PC-3 (cell line): ENCODE measurements at regions not wholly inside any gene's neighbourhood (a gene's known extent, or its start where the extent isn't known, plus 50 kb on each side); places are given as distances from the start of the nearest gene placed in this dataset.

ENCODE experiments used
- ATAC-seq: fragments of 200-7000 bp; cut with Tn5 transposase; 2 replicates; pipeline ENCODE4 v1.9.1; 2020; ENCODE audit warnings: mild to moderate bottlenecking, moderate library complexity
- BruUV-seq: library from RNA; stranded (reverse); fragments of 400-500 nt; replicated peaks from 2 replicates; lab custom pipeline; 2021; lab: Mats Ljungman, UMichigan
- CTCF ChIA-PET: fragments of 300-600 bp; sonication (Branson Sonifier 250); formaldehyde crosslinking; loops from one replicate; lab custom pipeline; 2022; ENCODE audit warnings: antibody characterized with exemption; lab: Charles Lee
- POLR2A ChIA-PET: fragments of 300-600 bp; sonication (Branson Sonifier 250); formaldehyde crosslinking; loops from one replicate; lab custom pipeline; 2022; ENCODE audit warnings: antibody characterized with exemption; ENCODE audit not compliant: unreplicated experiment; lab: Charles Lee
- DNase-seq: peaks from one replicate; pipeline ENCODE4 v3.0.0-alpha.2; 2015
- H2AFZ ChIP-seq: fragments of 300-600 bp; sonication (generic); 2 replicates; pipeline ENCODE4 v1.6.0; 2016; ENCODE audit warnings: antibody characterized with exemption, low read length
- H3F3A ChIP-seq: fragments of 300-600 bp; sonication (generic); one replicate; pipeline ENCODE4 v1.6.0; 2017; ENCODE audit warnings: antibody characterized with exemption, low read length, control low read depth, mild to moderate bottlenecking; ENCODE audit not compliant: unreplicated experiment
- H3K27ac ChIP-seq: fragments of 300-600 bp; sonication (generic); 2 replicates; pipeline ENCODE4 v1.5.1; 2016; ENCODE audit warnings: mild to moderate bottlenecking, low read length
- H3K27me3 ChIP-seq: fragments of 300-600 bp; sonication (generic); 2 replicates; pipeline ENCODE4 v1.6.1; 2016; ENCODE audit warnings: low read length, mixed read lengths
- H3K36me3 ChIP-seq: fragments of 300-600 bp; sonication (generic); 2 replicates; pipeline ENCODE4 v1.6.1; 2016; ENCODE audit warnings: low read depth, mixed run types, low read length, mixed read lengths
- H3K4me1 ChIP-seq: fragments of 300-600 bp; sonication (generic); 2 replicates; pipeline ENCODE4 v1.5.1; 2016; ENCODE audit warnings: low read length; ENCODE audit not compliant: insufficient read depth
- H3K4me2 ChIP-seq: fragments of 300-600 bp; sonication (generic); 2 replicates; pipeline ENCODE4 v1.6.0; 2016; ENCODE audit warnings: low read length
- H3K4me3 ChIP-seq: fragments of 300-600 bp; sonication (generic); 2 replicates; pipeline ENCODE4 v1.5.1; 2016; ENCODE audit warnings: mild to moderate bottlenecking, low read length, mixed read lengths
- H3K79me2 ChIP-seq: fragments of 300-600 bp; sonication (generic); 2 replicates; pipeline ENCODE4 v1.6.1; 2017; ENCODE audit warnings: low read length, mixed read lengths
- H3K9ac ChIP-seq: fragments of 300-600 bp; sonication (generic); 2 replicates; pipeline ENCODE4 v1.6.0; 2016; ENCODE audit warnings: mild to moderate bottlenecking, low read length
- H3K9me2 ChIP-seq: fragments of 300-600 bp; sonication (generic); replicated peaks from 2 replicates; pipeline ENCODE4 v1.6.1; 2016; ENCODE audit warnings: mixed run types, low read length, mixed read lengths
- H3K9me3 ChIP-seq: fragments of 300-600 bp; sonication (generic); 2 replicates; pipeline ENCODE4 v1.6.1; 2016; ENCODE audit warnings: low read length, mixed read lengths
- H4K20me1 ChIP-seq: fragments of 300-600 bp; sonication (generic); 2 replicates; pipeline ENCODE4 v1.6.1; 2016; ENCODE audit warnings: low read length, mixed read lengths
- CTCF ChIP-seq: fragments of 300-600 bp; sonication (generic); conservative IDR thresholded peaks from 2 replicates; pipeline ENCODE4 v1.5.1; 2017; ENCODE audit warnings: antibody characterized with exemption, low read depth, mild to moderate bottlenecking, low read length
- EZH2 ChIP-seq: fragments of 300-600 bp; sonication (generic); IDR thresholded peaks from one replicate; pipeline ENCODE4 v1.6.1; 2017; ENCODE audit warnings: antibody characterized with exemption, mild to moderate bottlenecking, low read length; ENCODE audit not compliant: unreplicated experiment
- EZH2phosphoT487 ChIP-seq: fragments of 300-600 bp; sonication (generic); IDR thresholded peaks from 2 replicates; pipeline ENCODE4 v1.6.1; 2018; ENCODE audit warnings: mild to moderate bottlenecking, antibody characterized with exemption, low read length, borderline replicate concordance
- intact Hi-C: fragments of 100-400 bp; cut with micrococcal nuclease; formaldehyde crosslinking; loops from 2 replicates; pipeline ENCODE4 v1.9.0; 2023

DNA sequence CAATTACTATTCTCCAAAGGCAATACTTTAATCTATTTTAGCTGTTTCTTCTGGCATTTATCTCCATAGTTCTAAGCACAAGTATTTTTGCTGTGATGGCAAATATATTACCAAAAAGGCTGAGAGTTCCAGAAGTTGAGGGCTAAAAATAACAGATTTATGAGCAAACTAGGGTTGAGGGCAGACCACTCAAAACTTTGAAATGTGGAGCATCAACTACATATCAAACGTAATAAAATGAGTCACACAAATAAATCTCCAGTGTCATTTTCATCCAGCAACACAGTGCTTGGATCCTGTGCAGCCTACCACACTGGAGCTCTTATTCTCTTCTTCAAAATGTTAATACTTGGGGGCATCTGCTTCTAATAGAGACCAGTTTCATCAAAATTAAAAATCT is 163.9 kb downstream of the HS3ST1 start:
- H3K9me3 ChIP-seq: no peaks in the 10 kb centered on the region
- no TSS peak for BruUV-seq
- intact Hi-C loops: no loop called here

DNA sequence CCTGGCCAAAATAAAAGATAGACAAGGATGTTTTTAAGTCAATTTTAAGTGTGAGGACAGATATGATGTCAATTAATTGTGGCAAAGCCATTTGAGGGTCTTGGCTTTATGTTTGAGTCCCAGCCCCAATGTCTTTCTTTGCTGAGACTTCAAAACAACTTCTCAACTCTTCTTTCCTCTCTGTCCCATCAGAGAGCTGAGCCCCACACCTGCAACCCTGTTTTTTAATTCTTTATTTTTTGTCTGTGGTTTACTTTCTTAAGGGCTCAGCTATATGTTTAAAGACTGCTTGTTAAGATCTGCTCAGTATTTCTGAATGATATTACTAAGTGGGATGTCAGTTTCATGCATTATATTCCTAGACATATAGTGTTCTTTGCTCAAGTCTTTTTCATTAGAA is 164.3 kb downstream of the HS3ST1 start:
- no peaks in the 10 kb centered on the region; the same call in 1 of the 2 replicates for H3K4me1 ChIP-seq
- H3K4me3 ChIP-seq: no peak overlapping the region
- ChIA-PET CTCF (no interaction called here), POLR2A (no interaction called here)
- intact Hi-C loops: no loop called here
- H3K27ac ChIP-seq: no peak overlapping the region
- DNase-seq (no peak), ATAC-seq (no peak)
- no peaks in the 10 kb centered on the region for H3F3A ChIP-seq
- no peak overlapping the region for H3K9ac ChIP-seq
- H3K4me2 ChIP-seq: no peak overlapping the region
- H3K79me2 ChIP-seq: no peaks in the 10 kb centered on the region
- no TSS peak for BruUV-seq
- no peaks in the 10 kb centered on the region for H3K9me2 ChIP-seq
- no peaks in the 10 kb centered on the region for H3K27me3 ChIP-seq
- H4K20me1 ChIP-seq: no peaks in the 10 kb centered on the region
- no peak overlapping the region for H2AFZ ChIP-seq
- no peaks in the 10 kb centered on the region for H3K9me3 ChIP-seq
- no peak for TF ChIP-seq CTCF
- no peaks in the 10 kb centered on the region for H3K36me3 ChIP-seq

More for the DNA sequence above, 163.9 kb downstream of the HS3ST1 start:
- Histone ChIP-seq H3K27ac (no peak overlapping the region), H3K4me1 (no peaks in the 10 kb centered on the region; the same call in 1 of the 2 replicates), H3K79me2 (no peaks in the 10 kb centered on the region), H3K27me3 (no peaks in the 10 kb centered on the region), H3K9ac (no peak overlapping the region), H4K20me1 (no peaks in the 10 kb centered on the region), H2AFZ (no peak overlapping the region), H3K9me2 (no peaks in the 10 kb centered on the region), H3K4me3 (no peak overlapping the region), H3K36me3 (no peaks in the 10 kb centered on the region), H3F3A (no peaks in the 10 kb centered on the region), H3K4me2 (no peak overlapping the region)
- DNase-seq (peak; percentile 19), ATAC-seq (no peak)
- no peak for TF ChIP-seq CTCF
- no peak for TF ChIP-seq EZH2phosphoT487
- CTCF ChIA-PET: no interaction called here
- POLR2A ChIA-PET: no interaction called here

DNA sequence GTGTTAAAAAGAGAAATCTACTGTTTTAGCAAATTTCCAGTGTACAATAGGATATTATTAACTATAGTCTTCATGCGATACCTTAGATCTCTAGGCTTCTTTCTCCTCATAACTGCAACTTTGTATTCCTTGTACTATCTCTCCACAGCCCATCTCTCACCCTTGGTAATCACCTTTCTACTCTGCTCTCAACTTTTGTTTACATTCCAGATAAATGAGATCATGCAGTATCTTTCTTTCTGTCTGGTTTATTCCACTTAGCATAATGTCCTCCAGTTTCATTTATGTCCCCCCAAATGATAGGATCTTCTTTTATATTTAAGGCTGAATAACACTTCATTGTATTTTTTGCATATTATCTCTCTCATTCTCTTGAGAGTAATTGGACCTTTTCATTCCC is 165.5 kb downstream of the HS3ST1 start:
- H3K9ac ChIP-seq: no peak overlapping the region
- no peaks in the 10 kb centered on the region for H3K27me3 ChIP-seq
- CTCF ChIA-PET: no interaction called here
- TF ChIP-seq EZH2 (no peak), EZH2phosphoT487 (no peak), CTCF (no peak)
- H3K9me3 ChIP-seq: no peaks in the 10 kb centered on the region
- H3K9me2 ChIP-seq: no peaks in the 10 kb centered on the region
- H4K20me1 ChIP-seq: no peaks in the 10 kb centered on the region
- no TSS peak for BruUV-seq
- POLR2A ChIA-PET: no interaction called here
- no peak overlapping the region for H3K4me3 ChIP-seq
- intact Hi-C loops: no loop called here
- no peaks in the 10 kb centered on the region for H3F3A ChIP-seq
- no peak overlapping the region for H3K4me2 ChIP-seq
- no peak overlapping the region for H2AFZ ChIP-seq
- DNase-seq (no peak), ATAC-seq (no peak)
- H3K79me2 ChIP-seq: no peaks in the 10 kb centered on the region
- H3K27ac ChIP-seq: no peak overlapping the region
- H3K36me3 ChIP-seq: no peaks in the 10 kb centered on the region
- no peaks in the 10 kb centered on the region; the same call in 1 of the 2 replicates for H3K4me1 ChIP-seq
